ENCODE measurements at regions not wholly inside any gene's neighbourhood (a gene's known extent, or its start where the extent isn't known, plus 50 kb on each side); places are given as distances from the start of the nearest gene placed in this dataset.
A peak's percentile ranks its signal among the peaks of the same experiment; 100 is the strongest.

DNA sequence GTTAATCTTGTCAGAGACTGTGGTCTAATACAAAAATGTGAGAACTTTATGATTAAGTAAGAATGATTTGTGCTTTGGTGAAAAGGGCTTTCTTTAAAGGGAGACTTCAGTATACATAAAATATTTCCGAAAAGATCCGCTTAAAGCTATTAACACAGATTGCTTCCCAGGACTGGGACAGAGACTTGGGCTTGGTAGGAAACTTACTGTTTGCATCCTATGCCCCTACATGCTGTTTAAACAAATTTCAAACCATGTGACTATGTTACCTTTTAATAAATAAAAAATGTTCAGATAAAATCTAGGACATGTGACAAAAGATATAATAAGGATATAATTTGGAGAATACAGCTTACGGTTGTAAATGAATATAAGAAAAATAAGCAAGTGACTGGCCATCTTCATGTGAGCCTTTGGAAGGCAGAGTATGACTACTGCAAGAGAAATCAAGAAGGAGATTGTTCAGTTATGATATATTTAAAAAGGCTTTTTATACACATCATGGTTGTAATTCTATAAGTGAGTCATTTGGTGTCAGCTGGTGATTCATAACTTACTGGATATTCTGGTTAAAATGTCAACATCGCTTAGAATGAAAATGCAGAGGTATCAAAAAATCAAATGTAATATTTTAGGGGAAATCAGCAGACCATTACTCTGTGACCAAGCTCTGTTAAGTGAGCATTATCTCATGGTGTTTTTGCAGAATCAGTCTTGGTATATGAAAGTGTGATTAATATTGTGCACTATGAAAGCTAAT, 234.7 kb upstream of the E2F7 start:
- DNase-seq (ENCODE audit: low spot score): no peak

DNA sequence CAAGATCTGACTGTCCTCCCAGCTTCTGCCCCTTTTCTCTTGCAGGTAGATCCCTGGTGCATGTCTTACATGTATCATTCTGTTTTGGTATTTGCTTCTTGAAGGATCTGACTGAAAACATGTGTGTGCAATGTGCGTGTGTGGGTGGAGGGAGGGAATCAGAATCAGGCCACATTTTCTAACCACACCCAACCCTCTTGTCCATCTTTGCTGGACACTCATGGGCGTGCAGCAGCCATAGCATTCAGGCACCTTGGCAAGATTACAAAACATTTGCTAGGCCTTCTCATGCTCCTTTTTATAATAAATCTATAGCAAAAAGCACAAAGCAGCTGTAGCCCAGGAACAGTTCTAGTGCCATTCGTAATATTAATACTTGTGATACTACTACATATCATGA, 233.6 kb upstream of the E2F7 start:
- no peak for DNase-seq (ENCODE audit: low spot score)

DNA sequence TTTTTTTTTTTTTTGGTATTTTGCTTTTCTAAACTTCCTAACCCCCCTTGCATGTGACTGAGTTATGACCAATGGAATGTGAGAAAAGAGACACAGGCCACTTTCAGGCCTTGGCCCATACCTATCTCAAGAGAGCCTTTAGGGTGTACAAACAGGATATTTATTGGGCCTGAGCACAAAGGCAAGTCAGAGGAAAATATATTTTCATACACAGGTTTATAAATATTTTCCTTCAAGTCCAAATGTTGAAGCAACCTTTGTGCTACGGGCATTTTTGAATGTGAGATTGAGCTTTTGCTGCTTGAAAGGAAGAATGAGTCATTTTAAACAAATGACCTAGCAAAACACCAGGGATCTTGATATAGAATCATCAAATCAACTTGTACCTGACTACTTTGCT, 228.6 kb upstream of the E2F7 start:
- no peak for DNase-seq (ENCODE audit: low spot score)

DNA sequence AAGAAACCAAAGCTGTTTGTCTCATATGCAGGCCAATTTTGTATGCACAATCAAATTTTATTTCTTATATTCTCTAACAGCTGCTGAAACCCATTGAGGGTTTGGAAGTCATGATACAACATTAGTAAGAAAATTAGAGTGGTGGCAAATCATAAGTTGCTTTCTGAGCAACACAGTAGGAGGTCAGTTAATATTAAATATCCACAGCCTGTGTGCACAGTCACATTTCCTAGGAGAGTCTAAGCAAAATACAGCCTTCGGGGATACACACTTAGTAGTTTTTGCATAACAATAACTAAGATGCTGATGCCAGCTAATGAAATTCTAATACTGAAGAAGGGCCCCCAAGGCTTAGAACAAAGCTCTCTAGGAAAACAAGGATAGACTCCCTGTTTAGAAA, 209.6 kb upstream of the E2F7 start:
- no peak for DNase-seq (ENCODE audit: low spot score)

DNA sequence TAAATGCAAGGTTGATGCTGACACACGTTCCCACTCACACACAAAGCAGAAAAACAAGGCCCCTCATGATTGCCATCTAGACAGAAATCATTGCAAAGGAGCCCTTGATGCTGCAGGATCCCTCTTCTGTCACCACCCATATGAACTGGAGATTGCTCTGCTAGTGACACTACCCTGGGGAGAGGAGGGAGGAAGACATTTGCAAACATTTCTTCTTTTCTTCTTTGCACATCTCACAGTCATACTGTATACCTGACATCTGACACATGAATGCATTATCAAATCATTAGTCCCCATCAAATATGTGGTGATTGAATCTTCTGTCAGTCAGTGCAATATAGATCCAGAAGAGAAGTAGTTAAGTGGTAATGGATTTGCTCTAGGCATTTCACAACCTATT, 208.5 kb upstream of the E2F7 start:
- DNase-seq (ENCODE audit: low spot score): no peak

DNA sequence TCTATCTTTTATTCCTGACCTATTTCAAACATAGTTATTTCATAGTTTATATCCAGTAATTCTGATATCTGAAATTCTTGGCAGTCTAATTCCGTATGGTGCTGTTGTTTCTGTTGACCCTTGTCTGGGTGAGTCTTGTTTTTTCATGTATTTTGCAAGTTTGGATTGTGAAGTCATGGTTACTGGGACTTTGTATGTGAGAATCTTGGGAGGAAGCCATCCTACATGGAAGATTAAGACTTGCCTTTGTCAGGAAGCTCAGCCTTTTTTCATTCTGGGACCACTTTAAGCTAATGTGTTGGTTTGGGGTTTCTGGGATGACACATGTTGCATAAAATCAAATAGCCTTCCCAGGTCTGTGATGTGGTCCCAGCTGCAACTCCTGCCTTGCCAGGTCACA, 191.6 kb upstream of the E2F7 start:
- DNase-seq (ENCODE audit: low spot score): no peak

DNA sequence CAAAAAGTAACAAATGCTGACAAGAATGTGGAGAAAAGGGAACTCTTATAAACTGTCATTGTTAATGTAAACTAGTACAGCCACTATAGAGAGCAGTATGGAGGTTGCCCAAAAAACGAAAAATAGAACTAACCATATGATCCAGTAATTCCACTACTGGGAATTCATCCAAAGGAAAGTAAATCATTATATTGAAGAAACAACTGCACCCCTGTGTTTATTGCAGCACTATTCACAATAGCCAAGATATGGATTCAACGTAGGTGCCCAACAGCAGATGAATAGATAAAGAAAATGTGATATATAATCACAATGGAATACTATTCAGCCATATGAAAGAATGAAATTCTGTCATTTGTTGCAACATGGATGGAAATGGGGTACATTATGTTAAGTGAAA, 188.0 kb upstream of the E2F7 start:
- no peak for DNase-seq (ENCODE audit: low spot score)

DNA sequence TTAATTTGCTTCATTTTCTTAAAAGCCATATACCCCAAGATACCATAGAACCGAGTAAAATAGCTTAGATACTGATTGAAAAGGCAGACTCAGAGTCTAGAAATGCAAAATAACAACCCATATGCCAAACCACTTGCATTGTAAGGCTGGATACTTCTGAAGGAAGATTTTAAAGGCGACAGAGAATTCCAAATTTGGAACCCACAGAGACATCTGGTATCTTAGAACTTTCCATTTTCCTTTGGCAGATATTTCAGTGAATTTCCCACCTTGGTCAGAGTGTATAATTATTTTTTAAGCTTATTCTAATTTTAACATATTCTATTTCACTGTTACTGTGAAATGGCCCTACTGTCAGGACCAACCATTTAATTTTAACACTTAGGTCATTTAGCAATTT, 186.4 kb upstream of the E2F7 start:
- no peak for DNase-seq (ENCODE audit: low spot score)

DNA sequence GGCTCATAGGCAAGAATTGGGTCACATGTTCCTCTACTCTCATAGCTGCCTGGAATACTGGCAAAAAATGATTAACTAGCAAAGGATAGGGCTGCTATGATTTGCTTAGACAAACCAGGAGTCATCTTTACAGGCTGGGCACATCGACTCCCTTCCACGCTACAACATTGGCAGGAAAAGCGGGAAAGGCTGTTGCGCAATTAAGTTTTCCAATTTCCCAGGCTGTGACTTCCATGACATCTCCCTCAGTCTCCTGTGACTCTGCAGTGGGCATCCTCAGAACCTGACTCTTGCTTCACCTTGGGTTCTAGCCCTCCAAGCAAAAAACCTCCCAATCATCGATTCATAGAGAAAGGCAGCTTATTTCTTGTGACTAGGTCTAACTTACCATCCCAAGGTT, 184.5 kb upstream of the E2F7 start:
- no peak for DNase-seq (ENCODE audit: low spot score)

DNA sequence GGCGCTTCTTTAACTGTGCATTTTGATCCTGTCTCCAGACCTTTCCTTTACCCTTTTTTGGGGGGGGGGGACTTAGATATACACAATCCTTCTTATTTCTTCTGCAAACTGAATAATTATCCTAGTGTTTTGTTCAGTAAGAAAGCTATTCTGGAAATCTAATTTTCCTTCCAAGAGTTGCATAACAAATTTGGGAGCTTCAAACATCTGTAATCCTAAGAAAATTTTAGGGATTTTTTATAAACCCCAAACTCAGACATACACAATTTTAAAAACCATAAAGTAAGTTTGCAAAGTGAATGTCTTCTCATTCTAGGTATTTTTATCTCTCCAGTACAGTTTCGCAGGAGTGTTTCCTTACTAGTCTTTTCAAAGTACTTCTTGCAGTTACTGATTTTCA, 182.7 kb upstream of the E2F7 start:
- DNase-seq (ENCODE audit: low spot score): no peak

DNA sequence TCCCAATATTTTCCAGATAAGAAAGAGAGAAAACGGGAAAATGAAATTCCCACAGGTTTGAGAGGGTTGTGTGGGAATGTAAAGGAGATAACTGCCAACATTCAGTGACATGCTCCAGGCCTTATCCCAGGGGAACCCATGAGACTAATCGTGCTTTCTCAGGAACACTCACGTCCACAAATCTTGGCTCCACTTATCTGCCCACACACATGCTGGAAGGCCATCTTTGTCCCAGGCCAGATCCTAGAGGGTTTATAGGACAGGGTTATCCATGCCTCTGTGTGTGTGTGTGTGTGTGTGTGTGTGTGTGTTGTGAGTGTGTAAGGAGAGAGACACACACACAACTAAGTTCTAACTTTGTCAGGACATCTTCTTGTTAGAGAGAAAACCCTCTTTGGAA, 182.2 kb upstream of the E2F7 start:
- DNase-seq (ENCODE audit: low spot score): no peak

DNA sequence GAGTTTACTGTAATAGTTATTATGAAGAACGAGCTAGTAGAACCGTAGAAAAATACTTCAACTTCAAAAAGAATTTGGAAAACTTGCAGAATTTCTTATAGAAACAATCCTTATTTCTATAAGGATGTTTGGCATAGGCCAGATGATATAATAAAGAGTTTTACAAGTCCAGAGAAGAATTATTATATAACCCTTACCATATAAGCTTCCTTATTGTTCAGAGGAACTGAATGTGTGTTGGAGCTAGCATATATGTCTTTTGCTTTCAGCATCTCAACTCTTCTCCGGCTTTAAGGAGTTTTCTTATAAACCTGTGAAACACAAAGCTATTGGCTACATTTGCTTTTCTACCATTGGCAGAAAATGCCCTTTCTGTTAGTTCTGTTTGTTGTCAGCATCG, 178.0 kb upstream of the E2F7 start:
- DNase-seq (ENCODE audit: low spot score): no peak

DNA sequence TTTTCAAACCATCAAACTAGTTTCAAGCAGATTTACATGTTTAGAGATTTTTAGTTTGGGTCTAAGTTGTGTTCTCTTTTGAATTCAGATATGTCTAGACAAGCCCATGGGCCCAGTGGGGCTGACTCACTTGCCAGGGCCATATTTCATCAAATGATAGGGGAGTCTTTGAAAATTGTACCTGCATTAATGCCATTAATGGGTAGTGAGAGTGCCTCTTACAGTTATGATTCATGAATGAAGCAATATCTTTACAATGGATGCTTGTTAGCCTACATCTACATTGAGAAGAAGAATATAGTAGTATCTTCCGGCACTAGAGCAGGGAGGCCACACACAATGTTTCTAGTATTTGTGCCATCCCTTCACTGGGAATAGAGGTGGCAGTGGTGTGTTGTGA, 174.2 kb upstream of the E2F7 start:
- DNase-seq (ENCODE audit: low spot score): no peak

DNA sequence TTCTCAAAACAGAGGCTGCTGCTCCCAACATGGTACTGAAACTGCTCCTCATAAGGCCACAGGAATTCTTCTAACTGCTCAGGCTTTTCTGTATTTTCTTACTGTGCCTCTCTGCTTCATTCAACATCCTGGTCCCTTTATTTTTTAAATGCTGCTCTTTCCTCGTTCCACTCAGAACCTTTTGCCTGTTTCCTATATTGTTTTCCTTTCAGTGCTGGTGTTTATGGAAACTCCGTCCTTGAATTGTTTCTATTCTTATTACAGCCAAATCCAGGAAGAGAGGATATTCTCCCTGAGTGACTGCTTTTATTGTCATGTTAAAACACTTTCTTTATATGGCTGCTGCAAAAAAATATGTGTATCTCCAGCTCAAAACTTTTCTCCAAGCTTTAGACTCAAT, 173.0 kb upstream of the E2F7 start:
- DNase-seq (ENCODE audit: low spot score): no peak

DNA sequence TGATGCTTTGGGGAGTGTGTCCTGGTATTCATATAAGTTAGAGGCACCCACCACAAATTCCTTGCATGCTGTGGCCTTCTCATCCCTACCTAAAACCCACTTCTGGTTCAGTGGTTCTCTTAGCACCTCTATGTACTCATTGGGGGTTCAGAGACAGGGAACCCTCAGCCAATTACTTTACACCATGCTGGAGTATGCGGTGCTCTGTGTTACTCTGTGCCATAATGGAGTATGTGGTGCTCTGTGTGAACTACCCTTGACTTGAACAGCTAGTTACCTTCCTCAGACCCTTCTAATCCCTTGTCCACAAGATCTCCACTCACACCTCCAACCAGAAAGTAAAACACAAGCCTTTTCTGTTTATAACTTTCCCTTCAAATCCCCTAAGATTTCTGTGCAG, 172.5 kb upstream of the E2F7 start:
- no peak for DNase-seq (ENCODE audit: low spot score)

DNA sequence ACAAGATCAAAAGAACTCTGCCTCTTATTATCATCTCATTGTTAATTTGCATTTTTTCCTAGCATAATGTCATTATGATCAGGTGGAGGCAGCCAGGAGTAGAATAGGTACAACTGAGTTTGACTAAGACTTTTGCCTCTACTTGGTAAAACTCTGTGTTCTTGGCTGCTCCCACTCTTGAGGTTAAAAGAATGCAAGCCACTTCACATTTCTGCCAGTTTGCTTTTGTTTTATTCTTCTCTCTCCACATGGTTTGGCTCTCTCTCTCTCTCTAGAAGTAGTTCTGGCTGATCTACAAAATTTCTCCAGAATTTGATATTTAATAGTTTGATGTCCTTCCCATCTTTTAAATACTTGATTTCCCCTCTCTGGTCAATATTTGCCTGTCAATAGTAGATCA, 170.7 kb upstream of the E2F7 start:
- DNase-seq (ENCODE audit: low spot score): no peak

DNA sequence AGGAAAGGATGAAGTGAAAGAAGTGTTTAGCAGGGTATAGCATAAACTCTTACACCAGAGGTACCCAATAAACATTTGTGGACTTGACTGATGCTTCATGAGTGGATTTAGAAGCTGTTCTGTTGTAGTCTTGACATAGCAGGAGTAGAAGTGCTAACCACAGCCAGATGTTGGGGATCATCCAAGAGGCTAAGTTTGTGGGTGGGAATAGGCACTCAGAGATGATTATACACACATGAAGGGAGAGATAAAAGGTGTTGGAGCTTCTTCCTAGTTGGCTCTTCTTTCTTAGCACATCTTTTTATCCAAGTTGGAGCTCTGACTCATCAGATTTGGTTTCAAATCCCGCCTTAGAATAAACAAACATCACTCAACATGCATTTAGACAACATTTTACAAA, 166.7 kb upstream of the E2F7 start:
- DNase-seq (ENCODE audit: low spot score): no peak

DNA sequence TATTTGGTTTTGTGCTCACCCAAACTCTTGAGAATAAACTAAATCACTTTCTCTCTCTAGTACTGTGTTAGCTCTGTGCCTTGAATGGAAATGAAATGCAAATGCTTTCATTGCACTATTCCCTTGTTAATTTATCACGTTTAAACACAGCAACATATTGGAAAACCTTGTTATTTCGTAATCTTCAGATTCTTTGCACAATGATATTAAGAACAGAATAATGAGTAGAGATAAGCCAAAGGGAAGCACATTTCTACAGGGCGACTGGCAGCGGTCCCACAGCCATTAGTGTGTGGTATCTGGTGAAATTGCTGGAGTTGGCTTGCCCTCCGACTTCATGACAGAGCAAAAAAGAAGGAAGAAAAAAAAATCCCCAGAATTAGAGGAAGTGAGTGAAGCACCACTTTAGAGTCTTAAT, 166.1 kb upstream of the E2F7 start:
- DNase-seq (ENCODE audit: low spot score): peak; percentile 70

DNA sequence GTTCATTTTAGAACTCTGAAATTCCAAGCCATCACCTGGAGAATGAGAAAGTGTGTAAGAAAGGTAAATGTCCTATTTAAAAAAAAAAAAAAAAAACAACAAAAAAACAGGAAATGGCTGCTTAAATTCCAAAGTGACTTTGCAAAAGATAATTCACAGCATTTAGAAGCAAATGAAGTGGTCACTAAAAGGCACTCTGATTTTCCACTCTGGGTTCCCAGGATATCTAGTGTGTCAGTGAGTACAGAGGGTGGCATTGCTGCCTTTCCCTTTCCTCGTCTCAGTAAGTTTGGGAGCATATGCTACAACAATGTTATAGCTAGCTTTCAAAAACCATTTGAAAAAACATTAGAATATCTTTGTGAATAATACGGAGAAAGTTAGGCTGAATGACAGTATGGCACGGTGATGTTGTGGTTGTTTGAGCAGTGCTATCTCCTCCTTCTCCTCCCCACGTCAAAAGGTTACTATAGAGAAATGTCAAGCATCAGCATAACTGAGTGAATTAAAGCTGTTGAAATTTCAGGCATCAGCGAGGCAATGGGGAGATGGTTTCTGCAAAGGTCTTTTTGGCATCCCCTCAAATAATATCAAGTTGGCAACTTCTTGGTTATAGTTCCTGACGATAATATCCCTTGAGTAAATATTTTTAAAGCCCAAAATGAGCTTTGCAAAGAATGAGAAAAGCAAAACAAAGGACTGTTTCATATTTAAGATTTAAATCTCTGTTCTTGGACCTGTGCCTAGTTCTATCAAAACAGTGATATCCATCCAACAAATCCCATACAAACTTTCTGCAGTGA, 164.5 kb upstream of the E2F7 start:
- no peak for DNase-seq (ENCODE audit: low spot score)

DNA sequence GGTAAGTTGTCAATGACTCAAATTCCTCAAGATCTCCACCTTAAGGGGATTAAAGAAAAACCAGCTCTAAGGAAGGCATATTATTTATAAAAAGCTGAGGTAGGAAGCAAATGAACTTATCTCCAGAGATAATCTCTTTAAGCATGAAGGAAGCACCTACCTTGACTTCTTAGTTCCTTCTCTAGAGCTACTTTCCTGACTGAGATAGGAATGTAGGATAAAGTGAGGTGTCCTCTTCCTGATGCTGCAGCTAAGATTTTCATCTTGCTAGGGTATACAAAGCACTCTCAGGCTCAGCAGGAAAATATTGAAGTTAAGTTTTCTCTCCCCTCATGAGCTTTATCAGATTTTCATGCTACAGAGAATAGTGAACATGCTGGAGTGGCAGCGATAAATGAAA, 163.0 kb upstream of the E2F7 start:
- DNase-seq (ENCODE audit: low spot score): no peak

DNA sequence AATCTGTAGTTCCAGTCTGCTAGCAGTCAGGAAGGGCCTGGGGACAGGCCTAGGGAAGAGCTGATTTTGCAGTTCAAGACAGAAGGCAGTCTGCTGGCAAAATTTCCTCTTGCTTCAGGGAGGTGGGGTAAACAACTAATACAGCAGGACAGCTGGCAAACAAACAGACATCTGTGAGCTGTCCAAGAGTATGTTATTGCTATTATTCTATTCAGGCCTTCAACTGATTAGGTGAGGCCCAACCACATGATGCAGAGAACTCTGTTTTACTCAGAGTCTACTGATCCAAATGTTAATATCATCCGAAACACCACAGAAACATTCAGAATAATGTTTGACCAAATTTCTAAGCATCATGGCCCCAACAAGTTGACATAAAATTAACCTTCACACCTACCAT, 161.0 kb upstream of the E2F7 start:
- DNase-seq (ENCODE audit: low spot score): no peak

DNA sequence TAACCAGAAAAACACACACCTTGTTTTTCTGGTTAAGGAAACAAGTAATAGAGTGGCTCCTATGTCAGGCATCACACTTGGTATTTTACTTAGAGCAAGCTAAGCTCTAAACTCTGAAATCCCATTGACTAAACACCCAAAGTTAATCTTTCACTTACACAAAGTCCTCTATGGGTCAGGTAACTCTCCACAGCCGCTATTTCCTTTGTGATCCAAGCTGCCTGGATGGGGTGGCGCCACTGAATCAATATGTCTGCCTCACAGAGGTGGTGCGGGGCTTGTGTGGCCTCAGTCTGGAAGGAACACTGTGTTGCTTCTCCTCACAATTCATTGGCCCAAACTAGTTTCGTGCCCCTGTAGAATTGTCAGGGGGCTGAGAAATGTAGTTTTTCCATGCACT, 160.0 kb upstream of the E2F7 start:
- DNase-seq (ENCODE audit: low spot score): no peak

DNA sequence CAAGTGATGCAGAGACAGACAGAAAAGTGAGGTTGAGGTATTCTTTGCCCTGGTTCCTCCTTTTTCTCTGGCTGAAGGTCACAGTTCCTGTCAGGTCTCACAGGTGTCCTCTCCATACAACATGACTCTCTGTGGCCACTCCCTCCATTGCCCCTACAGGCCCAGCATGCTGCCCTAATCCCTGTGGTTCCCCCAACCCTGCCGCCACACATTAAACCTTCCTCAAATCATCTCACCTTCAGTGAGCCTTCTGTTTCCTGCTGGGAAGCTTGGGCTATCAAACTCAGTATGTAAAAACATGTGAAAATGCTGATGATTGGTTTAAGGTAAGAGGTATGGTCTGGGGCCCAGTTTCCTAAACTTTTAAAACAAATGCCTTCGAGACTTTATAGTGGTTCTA, 159.0 kb upstream of the E2F7 start:
- DNase-seq (ENCODE audit: low spot score): no peak

DNA sequence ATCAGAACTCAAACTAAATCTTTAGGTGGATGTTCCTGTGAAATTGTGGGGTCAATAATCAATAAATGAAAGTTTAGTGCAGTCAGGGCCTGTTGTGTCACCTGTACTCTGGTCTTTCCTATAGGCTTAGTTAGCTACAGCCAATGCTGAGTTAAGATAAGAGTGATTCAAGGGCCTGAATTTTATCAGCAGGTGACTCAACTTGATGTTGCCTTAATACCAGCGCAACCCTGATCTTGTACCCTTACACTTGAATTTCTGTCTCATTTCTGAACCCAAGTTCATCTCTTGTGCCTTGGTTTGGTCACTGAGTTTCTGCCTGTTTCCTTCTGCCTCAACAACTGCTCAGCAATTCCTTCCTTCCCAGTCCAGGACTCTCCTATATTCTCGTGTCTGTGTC, 157.0 kb upstream of the E2F7 start:
- DNase-seq (ENCODE audit: low spot score): no peak
